ENCODE measurements at regions not wholly inside any gene's neighbourhood (a gene's known extent, or its start where the extent isn't known, plus 50 kb on each side); places are given as distances from the start of the nearest gene placed in this dataset.
"Not testable (repeated sequence)": the region's sequence is repeated elsewhere in the genome, so short reads cannot be mapped to it uniquely, and the experiment has no call there.

DNA sequence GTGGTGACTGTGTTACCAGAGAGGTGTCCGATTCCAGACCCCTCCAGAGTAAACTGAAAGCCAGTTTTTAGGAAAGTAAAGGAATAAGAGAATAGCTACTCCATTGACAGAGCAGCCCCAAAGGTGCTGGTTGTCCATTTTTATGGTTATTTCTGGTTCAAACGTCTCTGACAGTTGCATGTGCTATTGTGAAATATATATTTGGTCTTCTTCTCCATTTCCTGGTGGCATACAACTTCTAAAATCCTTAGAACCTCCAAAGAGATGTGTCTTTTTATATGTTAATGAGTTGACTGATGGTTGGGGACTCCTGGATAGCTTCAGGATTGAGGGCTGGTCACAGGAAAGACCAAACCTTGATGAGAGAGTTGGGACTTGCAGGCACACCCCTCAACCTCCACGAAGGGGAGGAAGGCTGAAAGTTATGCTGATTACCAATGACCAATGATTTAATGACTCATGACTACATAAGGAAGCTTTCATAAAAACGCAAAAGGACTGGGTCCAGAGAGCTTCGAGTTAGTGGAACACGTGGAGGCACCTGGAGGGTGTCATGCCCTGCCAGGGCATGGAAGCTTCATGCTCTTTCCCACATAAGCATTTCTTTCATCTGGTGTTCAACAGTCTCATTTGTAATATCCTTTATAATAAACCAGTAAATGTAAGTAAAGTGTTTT lies 100.7 kb downstream of the SLC16A1 start:
- no peak for DNase-seq (ENCODE audit: low read depth)

DNA sequence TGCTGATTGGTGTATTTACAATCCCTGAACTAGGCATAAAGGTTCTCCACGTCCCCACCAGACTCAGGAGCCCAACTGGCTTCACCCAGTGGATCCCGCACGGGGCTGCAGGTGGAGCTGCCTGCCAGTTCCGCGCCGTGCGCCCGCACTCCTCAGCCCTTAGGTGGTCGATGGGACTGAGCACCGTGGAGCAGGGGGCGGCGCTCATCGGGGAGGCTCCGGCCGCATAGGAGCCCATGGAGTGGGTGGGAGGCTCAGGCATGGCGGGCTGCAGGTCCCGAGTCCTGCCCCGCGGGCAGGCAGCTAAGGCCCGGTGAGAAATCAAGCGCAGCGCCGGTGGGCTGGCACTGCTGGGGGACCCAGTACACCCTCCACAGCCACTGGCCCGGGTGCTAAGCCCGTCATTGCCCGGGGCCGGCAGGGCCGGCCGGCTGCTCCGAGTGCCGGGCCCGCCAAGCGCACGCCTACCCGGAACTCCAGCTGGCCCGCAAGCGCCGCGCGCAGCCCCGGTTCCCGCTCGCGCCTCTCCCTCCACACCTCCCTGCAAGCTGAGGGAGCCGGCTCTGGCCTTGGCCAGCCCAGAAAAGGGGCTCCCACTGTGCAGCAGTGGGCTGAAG lies 101.5 kb downstream of the SLC16A1 start:
- DNase-seq (ENCODE audit: low read depth): not testable (repeated sequence)

DNA sequence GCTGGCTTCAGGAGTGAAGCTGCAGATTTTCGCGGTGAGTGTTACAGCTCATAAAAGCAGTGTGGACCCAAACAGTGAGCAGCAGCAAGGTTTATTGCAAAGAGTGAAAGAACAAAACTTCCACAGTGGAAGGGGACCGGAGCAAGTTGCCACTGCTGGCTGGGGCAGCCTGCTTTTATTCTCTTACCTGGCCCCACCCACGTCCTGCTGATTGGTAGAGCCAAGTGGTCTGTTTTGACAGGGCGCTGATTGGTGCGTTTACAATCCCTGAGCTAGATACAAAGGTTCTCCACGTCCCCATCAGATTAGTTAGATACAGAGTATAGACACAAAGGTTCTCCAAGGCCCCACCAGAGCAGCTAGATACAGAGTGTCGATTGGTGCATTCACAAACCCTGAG lies 102.1 kb downstream of the SLC16A1 start:
- not testable (repeated sequence) for DNase-seq (ENCODE audit: low read depth)

DNA sequence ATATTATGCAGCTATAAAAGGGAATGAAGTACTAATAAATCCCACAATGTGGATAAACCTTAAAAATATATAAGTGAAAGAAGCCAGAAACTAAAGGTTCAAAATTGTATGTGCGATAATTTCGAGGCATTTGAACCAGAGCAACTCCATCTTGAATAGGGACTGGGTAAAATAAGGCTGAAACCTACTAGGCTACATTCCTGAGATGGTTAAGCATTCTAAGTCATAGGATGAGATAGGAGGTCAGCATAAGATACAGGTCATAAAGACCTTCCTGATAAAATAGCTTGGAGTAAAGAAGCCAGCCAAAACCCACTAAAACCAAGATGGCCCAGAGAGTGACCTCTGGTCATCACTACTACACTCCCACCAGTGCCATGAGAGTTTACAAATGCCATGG lies 103.1 kb downstream of the SLC16A1 start:
- DNase-seq (ENCODE audit: low read depth): no peak

DNA sequence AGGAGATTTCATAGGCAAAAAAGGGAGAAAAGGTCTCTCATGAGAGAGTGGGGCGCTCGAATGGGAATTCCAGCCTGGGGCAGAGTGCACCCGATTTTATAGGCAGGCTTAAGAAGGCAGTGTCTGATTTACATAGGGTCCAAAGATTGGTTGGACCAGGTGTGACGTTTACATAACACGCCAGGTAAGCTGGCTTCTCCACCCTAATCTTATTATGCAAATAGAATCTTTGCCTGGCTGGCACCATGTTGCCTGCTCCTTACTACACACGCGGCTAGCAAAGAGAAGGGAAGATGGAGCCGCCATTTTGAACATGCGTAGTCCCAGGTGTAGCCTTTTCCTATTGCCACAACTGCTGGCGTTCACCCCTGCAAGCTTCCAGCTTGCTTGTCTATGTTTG lies 103.7 kb downstream of the SLC16A1 start:
- DNase-seq (ENCODE audit: low read depth): no peak

DNA sequence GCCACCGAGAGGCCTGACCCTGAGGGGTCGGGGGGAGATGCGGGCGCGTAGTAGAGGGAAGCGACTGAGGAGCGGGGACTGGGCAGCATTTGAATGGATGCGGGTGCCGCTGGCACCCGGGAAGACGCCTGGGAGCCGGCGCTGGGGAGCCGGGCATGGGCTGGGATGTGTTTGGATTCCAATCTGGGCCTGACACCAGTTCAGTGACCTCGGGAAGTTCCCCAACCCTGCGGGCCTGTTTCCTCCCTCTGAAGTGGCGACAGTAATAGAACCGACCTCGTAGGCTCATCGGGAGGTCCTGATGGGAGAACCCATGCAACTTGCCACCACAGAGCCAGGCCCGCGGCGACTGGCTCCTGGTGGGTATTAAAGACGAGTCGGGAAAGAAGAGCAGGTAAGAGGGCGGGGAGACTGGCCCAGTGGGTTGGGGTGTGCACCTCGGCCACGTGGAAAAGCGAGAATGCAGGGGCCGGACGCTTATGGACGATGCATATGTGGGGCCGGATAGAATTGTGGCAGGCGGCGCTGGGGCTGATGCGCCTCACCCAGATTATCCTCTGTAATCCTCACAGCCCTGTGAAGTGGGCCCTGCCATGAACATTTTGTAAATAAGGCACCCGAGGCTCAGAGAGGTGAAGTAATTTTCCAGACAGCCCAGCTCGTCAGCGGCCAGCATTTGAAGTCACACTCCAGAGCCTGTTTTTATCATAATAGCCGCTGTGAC lies 105.8 kb downstream of the SLC16A1 start:
- no peak for DNase-seq (ENCODE audit: low read depth)

DNA sequence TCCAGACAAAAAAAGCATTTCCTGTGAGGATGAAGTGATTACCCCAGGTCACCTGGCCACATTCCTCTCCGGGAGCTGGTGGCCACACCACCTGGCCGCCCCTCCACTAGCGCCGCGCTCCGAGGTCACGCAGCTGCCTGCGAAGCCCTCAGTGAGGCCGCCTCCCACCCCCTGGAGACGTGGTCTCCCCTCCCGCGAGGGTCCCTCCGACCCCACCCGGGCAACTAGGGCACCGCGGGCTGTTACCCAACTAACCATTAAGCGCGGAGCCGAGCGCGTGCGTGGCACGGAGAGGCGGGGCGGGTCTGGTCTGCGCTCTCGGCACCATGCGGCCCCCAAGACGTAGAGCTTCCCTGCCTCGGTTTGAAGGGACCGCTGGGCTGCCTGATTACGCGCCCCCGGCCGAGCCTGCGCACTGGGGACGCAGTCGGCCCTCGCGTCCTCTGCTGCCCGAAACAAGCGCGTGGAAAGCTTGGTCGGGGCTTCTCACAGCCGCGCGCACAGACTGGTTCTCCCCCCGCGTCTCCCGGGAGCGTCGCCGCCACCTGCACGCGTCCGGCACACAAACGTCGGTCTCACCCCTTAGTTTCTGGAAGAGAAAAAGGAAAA lies 106.5 kb downstream of the SLC16A1 start:
- DNase-seq (ENCODE audit: low read depth): no peak

DNA sequence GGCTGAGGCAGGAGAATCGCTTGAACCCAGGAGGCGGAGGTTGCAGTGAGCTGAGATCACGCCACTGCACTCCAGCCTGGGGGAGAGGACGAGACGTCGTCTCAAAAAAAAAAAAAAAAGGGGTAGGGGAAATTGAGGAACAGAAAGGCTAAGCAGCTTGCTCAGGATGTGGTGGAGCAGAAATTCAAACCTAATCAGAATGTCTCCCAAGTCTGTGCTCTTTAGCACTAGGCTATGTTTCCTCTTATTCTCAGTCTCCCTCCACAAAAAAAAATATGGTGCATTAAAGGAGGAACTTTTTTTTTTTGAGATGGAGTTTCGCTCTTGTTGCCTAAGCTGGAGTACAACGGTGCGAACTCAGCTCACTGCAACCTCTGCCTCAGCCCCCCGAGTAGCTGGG lies 114.2 kb downstream of the SLC16A1 start:
- DNase-seq (ENCODE audit: low read depth): no peak

DNA sequence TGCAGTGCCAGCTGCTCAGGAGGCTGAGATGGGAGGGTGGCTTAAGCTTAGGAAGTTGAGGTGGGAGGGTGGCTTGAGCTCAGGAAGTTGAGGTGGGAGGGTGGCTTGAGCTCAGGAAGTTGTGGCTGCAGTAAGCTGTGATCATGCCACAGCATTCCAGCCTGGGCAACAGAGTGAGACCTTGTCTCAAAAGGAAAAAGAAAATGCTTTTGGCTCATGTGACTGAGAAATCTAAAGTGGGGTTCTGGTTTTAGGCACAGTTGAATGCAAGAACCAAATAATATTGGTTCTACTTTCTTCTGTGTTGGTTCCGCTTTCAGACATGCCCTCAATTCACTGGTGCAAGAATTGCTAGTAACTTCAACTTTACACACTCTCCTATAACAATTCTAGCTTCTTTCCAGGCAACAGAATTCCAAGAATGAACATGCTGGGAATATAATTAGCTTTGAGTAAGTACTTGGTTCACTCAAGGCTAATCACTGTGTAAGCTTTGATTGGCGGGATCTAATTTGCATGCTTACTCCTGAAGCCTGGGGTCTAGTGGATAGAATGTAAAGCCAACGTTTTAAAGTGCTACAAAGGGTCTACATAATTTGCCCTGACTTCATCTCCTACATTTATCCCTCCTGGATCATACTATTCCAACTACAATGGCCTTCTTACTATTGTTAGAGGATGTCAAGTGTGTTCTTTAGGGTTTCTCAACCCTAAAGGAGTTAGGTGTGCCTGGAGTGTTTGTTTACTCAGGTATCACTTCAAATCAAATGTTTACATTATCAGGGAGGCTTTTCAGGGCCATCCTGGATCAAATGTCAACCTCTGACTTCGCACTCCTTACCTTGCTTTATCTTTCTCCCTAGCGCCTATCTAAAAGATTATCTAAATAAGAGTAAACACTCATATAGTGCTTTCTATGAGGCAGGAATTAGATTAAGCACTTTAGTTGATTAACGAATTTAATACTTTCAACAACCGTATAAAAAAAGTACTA lies 115.1 kb downstream of the SLC16A1 start:
- DNase-seq (ENCODE audit: low read depth): no peak

DNA sequence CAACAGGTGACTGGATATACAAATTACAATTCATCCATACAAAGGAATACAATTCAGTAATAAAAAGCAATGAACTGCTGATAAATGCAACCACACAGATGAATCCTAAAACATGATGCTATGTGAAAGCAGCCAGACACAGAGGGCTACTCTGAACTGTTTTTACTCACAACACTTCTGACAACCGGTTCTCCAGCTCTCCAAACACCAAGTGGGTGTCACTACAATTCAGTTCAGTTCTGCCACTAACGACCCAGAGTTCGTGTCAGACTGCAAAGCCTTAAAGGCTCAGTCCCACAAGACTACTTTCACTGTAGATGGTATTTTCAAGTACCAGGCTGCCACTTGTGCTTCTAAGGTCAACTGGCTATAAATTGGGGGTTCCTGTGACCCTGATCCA lies 119.4 kb downstream of the SLC16A1 start:
- no peak for DNase-seq (ENCODE audit: low read depth)

DNA sequence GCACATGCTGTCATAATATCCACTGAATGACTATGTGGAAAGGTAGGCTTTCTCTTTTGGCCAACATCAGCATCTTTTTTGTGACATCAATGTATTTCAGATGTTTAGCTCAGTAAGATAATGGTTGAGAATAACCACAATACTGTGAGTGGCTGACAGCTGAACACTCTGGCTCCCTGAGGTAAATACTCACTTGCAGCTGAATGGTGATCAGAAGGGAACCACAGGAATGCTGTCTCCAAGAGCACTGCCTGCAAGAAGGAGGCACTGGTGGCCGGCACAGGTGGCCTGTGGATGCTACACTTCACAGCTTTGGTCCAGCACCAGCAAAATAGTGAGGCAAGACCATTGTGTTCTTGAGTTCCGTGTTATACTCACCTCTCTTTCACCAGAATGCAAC lies 118.7 kb upstream of the PPM1J start:
- no peak for DNase-seq (ENCODE audit: low read depth)

DNA sequence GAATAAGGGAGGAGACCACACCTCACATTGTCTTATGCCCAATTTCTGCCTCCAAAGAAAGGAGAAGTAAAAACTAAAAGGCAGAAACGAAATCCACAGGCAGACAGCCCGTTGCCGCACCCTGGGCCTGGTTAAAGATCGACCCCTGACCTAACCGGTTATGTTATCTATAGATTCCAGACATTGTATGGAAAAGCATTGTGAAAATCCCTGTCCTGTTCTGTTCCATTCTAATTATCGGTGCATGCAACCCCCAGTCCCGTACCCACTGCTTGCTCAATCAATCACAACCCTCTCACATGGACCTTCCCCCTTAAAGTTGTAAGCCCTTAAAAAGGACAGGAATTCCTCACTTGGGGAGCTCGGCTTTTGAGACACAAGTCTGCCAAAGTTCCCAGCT lies 117.1 kb upstream of the PPM1J start:
- DNase-seq (ENCODE audit: low read depth): not testable (repeated sequence)

DNA sequence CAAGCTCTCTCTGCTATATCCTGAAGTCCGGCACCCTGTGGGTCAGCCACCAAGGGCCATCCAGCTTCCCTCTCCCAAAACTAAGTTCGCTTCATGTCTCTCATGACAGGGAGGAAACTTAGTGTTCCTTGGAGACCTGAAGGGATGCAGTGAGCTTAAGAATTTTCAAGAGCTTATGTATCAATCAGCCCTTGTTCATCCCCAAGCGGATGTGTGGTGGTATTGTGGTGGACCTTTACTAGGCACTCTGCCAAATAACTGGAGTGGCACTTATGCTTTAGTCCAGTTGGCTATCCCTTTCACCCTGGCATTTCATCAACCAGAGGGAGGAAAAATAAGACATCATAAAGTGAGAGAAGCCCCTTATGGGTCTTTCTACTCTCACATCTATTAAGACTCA lies 114.6 kb upstream of the PPM1J start:
- not testable (repeated sequence) for DNase-seq (ENCODE audit: low read depth)

DNA sequence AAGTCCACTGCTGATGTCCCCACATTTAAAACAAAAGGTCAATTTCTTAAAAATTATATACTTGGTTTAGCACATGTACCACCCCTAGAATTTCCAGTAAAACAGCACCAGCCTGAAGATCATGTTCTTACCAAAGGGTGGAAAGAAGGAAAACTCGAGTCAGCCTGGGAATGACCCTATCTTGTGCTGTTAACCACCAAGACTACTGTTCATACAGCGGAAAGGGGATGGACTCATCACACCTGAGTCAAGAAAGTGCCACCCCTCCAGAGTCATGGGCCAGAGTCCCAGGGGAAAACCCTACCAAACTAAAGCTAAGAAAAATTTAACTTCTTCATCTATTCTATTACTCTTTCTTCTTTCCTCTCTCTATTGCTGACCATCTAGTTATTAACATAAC lies 113.6 kb upstream of the PPM1J start:
- DNase-seq (ENCODE audit: low read depth): no peak

DNA sequence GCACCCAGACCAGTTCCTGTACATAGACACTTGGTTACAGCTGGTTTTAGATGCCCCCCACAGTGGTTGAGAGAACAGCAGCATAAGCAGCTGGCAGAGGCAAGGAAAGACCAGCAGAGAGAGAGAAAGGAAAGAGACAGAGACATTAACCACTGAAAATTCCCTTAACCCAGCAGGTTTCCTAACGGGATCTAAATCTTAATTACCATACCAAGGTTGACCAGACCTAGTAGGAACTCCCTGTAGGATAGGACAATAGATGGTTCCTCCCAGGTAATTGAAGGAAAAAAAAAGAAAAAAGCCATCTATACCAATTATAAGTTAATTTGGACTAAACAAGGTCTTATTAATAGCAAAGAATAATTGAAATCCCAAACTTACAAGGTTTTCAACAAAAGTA lies 112.3 kb upstream of the PPM1J start:
- not testable (repeated sequence) for DNase-seq (ENCODE audit: low read depth)

DNA sequence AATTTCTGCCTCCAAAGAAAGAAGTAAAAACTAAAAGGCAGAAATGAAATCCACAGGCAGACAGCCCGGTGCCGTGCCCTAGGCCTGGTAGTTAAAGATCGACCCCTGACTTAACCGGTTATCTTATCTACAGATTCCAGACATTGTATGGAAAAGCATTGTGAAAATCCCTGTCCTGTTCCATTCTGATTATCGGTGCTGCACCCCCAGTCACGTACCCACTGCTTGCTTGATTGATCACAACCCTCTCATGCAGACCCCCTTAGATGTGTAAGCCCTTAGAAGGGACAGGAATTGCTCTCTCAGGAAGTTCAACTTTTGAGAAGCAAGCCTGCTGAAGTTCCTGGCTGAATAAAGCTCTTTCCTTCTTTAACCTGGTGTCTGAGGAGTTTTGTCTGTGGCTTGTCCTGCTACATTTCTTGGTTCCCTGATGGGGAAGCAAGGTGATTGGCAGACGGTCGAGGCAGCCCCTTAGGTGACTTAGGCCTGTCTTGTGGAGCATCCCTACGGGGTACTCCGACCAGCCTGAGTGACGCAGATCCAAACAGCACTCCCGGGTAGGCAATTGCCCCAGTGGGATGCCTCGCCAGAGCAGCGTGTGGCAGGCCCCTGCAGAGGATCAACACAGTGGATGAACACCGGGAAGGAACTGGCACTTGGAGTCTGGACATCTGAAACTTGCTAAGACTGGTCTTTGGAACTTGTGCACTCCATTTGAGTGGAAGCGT lies 111.2 kb upstream of the PPM1J start:
- DNase-seq (ENCODE audit: low read depth): no peak

DNA sequence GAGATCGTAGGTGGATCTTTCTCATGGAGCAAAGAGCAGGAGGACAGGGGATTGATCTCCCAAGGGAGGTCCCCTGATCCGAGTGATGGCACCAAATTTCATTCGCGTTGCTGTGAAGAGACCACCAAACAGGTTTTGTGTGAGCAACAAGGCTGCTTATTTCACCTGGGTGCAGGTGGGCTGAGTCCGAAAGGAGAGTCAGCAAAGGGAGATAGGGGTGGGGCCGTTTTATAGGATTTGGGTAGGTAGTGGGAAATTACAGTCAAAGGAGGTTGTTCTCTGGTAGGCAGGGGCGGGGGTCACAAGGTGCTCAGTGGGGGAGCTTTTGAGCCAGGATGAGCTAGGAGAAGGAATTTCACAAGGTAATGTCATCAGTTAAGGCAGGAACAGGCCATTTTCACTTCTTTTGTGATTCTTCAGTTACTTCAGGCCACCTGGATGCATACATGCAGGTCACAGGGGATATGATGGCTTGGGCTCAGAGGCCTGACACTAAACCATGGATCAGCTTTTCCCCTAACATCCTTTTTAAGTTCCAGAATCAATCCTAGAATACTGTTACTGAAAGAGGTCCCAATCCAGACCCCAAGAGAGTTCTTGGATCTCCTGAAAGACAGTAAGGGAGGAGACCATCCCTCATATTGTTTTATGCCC lies 110.6 kb upstream of the PPM1J start:
- DNase-seq (ENCODE audit: low read depth): not testable (repeated sequence)

DNA sequence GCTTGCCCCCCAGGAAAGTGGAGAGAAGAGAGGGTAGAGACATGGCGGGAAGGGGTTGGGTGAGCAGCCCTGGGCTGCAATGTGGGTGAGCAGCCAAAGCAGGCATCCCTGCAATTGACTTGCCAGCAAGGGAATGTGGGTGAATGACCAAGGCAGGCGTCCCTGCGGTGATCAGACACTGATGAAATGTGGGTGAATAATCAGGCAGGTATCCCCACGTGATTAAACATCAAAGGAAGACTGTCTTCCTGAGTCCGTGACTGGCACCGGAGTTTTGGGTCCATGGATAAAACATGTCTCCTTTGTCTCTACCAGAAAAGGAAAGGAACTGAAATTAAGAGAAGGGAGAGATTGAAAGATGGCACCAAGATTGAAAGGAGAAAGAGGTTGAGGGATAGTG lies 109.9 kb upstream of the PPM1J start:
- not testable (repeated sequence) for DNase-seq (ENCODE audit: low read depth)

DNA sequence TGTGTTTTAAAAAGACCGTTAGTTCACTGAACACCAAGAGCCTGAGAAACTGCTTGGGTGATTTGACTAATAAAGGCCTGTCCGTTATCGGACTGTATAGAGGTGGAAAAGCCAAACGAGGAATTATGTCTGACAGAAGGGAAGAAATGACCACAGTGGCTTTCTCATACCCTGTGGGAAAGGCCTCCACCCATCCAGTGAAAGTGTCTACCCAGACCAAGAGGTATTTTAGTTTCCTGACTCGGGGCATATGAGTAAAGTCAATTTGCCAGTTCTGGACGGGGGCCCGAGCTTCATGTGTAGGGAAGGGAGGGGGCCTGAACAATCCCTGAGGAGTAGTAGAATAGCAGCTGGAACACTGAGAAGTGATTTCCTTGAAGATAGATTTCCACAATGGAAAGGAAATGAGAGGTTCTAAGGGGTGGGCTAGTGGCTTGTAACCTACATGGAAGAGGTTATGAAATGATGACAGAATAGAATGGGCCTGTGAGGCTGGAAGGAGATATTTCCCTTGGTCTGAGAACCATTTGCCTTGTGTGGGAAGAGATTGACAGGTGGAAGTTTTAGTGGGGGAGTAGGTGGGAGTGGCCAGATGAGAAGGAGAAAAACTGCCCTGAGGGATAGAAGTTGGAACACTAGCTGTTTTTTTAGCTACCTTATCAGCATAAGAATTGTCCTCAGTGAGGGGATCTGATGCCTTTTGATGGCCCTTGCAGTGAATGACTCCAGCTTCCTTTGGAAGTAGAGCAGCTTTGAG lies 106.4 kb upstream of the PPM1J start:
- not testable (repeated sequence) for DNase-seq (ENCODE audit: low read depth)

Measured in HS-27A (cell line).